Activated T-cell treated with anti-CD3 and anti-CD28 coated beads, Interleukin-2, amount 50 U/mL, for 24 hours (primary cell): ENCODE measurements at regions not wholly inside any gene's neighbourhood (a gene's known extent, or its start where the extent isn't known, plus 50 kb on each side); places are given as distances from the start of the nearest gene placed in this dataset.
A peak's percentile ranks its signal among the peaks of the same experiment; 100 is the strongest.

Experiments used
- DNase-seq: peaks from one replicate; pipeline ENCODE4 v3.0.0-alpha.2; 2020
- H3K27ac Mint-ChIP-seq: 2 replicates; pipeline ENCODE4 v1.8.0; 2020; ENCODE audit warnings: mild to moderate bottlenecking, mixed read lengths
- H3K27me3 Mint-ChIP-seq: 2 replicates; pipeline ENCODE4 v1.8.0; 2020; ENCODE audit warnings: mixed read lengths
- H3K36me3 Mint-ChIP-seq: 2 replicates; pipeline ENCODE4 v1.8.0; 2020; ENCODE audit warnings: low read depth, mixed read lengths
- H3K4me1 Mint-ChIP-seq: 2 replicates; pipeline ENCODE4 v1.8.0; 2020; ENCODE audit warnings: low read depth, mixed read lengths
- H3K4me3 Mint-ChIP-seq: 2 replicates; pipeline ENCODE4 v1.8.0; 2020; ENCODE audit warnings: mild to moderate bottlenecking, moderate library complexity, mixed read lengths
- H3K9me3 Mint-ChIP-seq: 2 replicates; pipeline ENCODE4 v1.8.0; 2020; ENCODE audit warnings: mixed read lengths

GRCh38 chr11:88415495-88415894, 78.0 kb upstream of the CTSC start:
- peak overlapping the region; percentile 90 for H3K27ac Mint-ChIP-seq
- no peaks in the 10 kb centered on the region for H3K36me3 Mint-ChIP-seq
- no peaks in the 10 kb centered on the region for H3K27me3 Mint-ChIP-seq
- DNase-seq, result no peak
- peak overlapping the region; percentile 57 for H3K4me3 Mint-ChIP-seq
- H3K9me3 Mint-ChIP-seq, result no peaks in the 10 kb centered on the region
- H3K4me1 Mint-ChIP-seq, result peaks cover 52% of the 10 kb centered on the region

DNA sequence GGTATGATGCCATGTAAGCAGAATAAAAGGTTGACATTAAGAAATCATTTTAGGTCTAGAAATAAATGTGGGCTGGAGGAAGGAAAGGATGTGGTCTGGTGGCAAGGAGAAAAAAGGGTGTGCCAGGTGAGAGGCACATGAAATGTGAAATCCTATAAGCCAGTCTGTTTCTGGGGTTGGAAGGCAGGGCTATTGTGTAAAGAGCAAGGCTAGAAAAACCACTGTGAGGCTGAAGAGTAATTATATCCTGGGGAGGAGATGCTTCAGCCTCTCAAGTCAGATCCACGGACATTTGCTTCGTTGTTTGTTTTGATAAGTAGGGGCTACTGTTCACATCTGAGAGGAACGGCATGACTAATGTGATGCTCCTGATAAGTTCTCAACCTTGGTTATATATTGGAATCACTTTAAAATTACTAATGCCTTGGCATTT, 77.5 kb upstream of the CTSC start:
- H3K36me3 Mint-ChIP-seq, result no peaks in the 10 kb centered on the region
- peak overlapping the region; percentile 90 for H3K27ac Mint-ChIP-seq
- H3K27me3 Mint-ChIP-seq, result no peaks in the 10 kb centered on the region
- DNase-seq, result no peak
- H3K4me3 Mint-ChIP-seq, result peak overlapping the region; percentile 57
- H3K4me1 Mint-ChIP-seq, result peaks cover 47% of the 10 kb centered on the region
- H3K9me3 Mint-ChIP-seq, result no peaks in the 10 kb centered on the region

- no peak for DNase-seq
- Mint-ChIP-seq H3K9me3 (no peaks in the 10 kb centered on the region), H3K27ac (peak overlapping the region; percentile 90), H3K4me3 (peak overlapping the region; percentile 57), H3K27me3 (no peaks in the 10 kb centered on the region), H3K36me3 (no peaks in the 10 kb centered on the region), H3K4me1 (peaks cover 42% of the 10 kb centered on the region)
These were observed 76.9 kb upstream of the CTSC start for GRCh38 chr11:88414385-88414861.

DNA sequence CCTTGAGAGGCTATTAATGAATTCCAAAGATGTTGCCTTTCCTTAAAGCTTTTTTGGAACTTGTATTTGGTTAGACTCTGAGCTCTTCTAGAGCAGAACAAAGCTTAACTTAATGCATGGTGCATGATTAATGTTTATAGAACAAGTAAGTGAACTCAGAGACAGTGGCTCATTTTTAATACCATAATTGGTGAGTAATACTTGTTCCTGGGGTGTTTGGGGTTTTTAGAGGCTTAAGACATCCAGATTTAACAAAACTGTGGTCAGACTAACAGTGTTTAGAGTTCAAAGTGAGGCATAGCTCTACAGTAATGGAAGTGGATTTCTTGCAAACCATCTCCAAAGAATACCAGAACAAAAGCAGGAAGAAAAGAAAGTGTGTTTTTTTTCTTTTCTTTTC, 73.7 kb upstream of the CTSC start:
- no peak overlapping the region for H3K27ac Mint-ChIP-seq
- no peaks in the 10 kb centered on the region for H3K36me3 Mint-ChIP-seq
- H3K4me1 Mint-ChIP-seq, result peaks cover 40% of the 10 kb centered on the region
- DNase-seq, result no peak
- H3K4me3 Mint-ChIP-seq, result no peak overlapping the region
- no peaks in the 10 kb centered on the region for H3K27me3 Mint-ChIP-seq
- no peaks in the 10 kb centered on the region for H3K9me3 Mint-ChIP-seq

DNA sequence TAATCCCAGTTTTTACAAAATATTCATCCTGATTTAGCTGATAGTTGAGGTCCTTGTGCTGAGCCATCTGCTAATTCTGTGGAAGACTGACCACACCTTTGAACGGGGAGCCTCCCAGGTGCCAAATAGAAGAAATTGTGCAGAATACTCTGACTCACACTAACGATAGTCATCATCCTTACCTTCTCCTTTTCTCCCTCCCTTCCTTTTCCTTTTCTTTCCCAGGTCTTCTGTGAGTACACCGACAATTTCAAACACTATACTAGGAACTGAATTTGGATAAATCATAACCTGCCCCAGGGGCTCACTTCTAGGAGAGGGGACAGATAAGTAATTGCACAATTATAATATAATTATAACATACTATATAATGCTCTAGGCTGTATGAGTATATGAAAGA, 73.1 kb upstream of the CTSC start:
- H3K4me1 Mint-ChIP-seq, result peaks cover 39% of the 10 kb centered on the region
- DNase-seq, result no peak
- no peak overlapping the region for H3K4me3 Mint-ChIP-seq
- no peaks in the 10 kb centered on the region for H3K27me3 Mint-ChIP-seq
- no peak overlapping the region for H3K27ac Mint-ChIP-seq
- H3K36me3 Mint-ChIP-seq, result no peaks in the 10 kb centered on the region
- H3K9me3 Mint-ChIP-seq, result no peaks in the 10 kb centered on the region

- Mint-ChIP-seq H3K27me3 (no peaks in the 10 kb centered on the region), H3K36me3 (no peaks in the 10 kb centered on the region), H3K4me1 (peaks cover 37% of the 10 kb centered on the region), H3K9me3 (no peaks in the 10 kb centered on the region), H3K27ac (no peak overlapping the region), H3K4me3 (no peak overlapping the region)
- no peak for DNase-seq
These were observed 72.5 kb upstream of the CTSC start for GRCh38 chr11:88410056-88410455.

- Mint-ChIP-seq H3K36me3 (no peaks in the 10 kb centered on the region), H3K4me1 (peaks cover 32% of the 10 kb centered on the region), H3K9me3 (no peaks in the 10 kb centered on the region), H3K4me3 (no peak overlapping the region), H3K27ac (no peak overlapping the region), H3K27me3 (no peaks in the 10 kb centered on the region)
- DNase-seq, result no peak
These were observed 69.3 kb upstream of the CTSC start for GRCh38 chr11:88406876-88407275.

- Mint-ChIP-seq H3K27ac (no peak overlapping the region), H3K4me3 (no peak overlapping the region), H3K36me3 (no peaks in the 10 kb centered on the region), H3K4me1 (peaks cover 30% of the 10 kb centered on the region), H3K9me3 (no peaks in the 10 kb centered on the region), H3K27me3 (no peaks in the 10 kb centered on the region)
- no peak for DNase-seq
These were observed 68.3 kb upstream of the CTSC start for GRCh38 chr11:88405853-88406252.

DNA sequence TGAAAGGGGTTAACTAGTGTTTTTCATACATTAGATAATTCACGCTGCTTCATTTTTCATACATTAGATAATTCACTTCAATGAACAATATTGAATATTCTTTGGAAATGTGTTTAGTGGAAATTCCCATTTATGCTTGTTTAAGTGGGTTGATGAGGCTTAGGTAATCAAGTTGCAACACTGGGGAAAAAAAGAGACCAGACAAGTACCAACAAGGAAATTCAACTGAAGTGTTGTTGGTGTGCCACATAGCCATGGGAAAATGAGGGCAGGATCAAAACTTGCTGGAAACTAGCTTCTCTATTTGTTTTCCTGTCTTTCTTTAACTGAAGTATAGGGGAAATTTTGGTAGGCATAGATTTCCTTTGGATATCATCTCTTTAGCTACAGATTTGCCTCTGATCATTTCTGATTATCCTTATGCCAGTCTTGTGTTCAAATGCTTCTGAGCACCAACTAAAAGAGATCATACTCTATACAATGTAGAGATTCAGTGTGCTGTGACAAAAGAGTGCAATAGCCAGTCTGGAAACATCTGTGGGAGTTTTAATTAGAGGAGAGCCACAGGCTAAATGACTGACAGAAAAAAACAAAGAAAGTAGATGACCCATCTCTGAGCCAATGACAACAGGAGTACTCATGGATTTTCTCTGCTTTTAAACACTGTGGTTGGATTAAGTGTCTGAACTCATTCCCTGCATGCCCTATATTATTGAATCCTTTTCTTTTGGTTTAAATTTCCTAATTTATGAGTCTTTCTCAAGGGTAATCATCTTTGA, 67.6 kb upstream of the CTSC start:
- H3K4me3 Mint-ChIP-seq, result no peak overlapping the region

GRCh38 chr11:88404391-88404790, 66.9 kb upstream of the CTSC start:
- H3K36me3 Mint-ChIP-seq, result no peaks in the 10 kb centered on the region

More for the DNA sequence above, 67.6 kb upstream of the CTSC start:
- Mint-ChIP-seq H3K27ac (no peak overlapping the region), H3K4me1 (peaks cover 30% of the 10 kb centered on the region), H3K36me3 (no peaks in the 10 kb centered on the region), H3K9me3 (no peaks in the 10 kb centered on the region), H3K27me3 (no peaks in the 10 kb centered on the region)
- DNase-seq, result no peak

GRCh38 chr11:88402784-88403183, 65.2 kb upstream of the CTSC start:
- H3K9me3 Mint-ChIP-seq, result no peaks in the 10 kb centered on the region
- no peak for DNase-seq
- H3K4me1 Mint-ChIP-seq, result peaks cover 41% of the 10 kb centered on the region
- H3K4me3 Mint-ChIP-seq, result no peak overlapping the region
- no peaks in the 10 kb centered on the region for H3K27me3 Mint-ChIP-seq
- no peaks in the 10 kb centered on the region for H3K36me3 Mint-ChIP-seq
- no peak overlapping the region for H3K27ac Mint-ChIP-seq

More at GRCh38 chr11:88404391-88404790, 66.9 kb upstream of the CTSC start:
- H3K27ac Mint-ChIP-seq, result no peak overlapping the region
- H3K9me3 Mint-ChIP-seq, result no peaks in the 10 kb centered on the region
- H3K4me1 Mint-ChIP-seq, result peaks cover 30% of the 10 kb centered on the region
- no peak for DNase-seq
- H3K4me3 Mint-ChIP-seq, result no peak overlapping the region
- no peaks in the 10 kb centered on the region for H3K27me3 Mint-ChIP-seq

DNA sequence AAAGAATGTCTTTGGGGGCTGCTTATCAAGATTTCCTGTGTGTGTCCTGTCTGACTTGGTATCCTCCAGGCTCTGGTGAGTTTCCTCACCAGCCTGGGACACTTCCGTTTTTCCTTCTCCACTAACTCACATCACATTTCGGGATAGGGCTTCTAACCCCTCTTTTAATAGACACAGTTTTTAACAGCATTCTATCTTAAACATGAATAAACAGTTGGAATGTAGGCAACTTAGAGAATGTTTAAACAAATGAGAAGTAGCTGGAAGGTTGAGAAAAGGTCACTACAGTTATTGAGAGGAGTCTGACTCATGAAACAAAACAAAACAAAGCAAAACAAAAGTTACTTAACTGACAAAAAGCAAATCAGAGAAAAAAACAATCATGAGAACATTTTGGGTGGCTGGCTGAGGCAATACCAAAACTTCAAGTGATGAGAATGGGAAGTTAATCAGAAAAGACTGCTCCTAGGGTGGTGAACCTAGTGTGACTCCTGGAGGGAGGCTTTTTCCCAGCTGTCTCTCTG, 64.7 kb upstream of the CTSC start:
- no peak overlapping the region for H3K27ac Mint-ChIP-seq
- no peak for DNase-seq
- no peak overlapping the region for H3K4me3 Mint-ChIP-seq
- H3K36me3 Mint-ChIP-seq, result no peaks in the 10 kb centered on the region
- H3K9me3 Mint-ChIP-seq, result no peaks in the 10 kb centered on the region
- H3K4me1 Mint-ChIP-seq, result peaks cover 42% of the 10 kb centered on the region
- H3K27me3 Mint-ChIP-seq, result no peaks in the 10 kb centered on the region

DNA sequence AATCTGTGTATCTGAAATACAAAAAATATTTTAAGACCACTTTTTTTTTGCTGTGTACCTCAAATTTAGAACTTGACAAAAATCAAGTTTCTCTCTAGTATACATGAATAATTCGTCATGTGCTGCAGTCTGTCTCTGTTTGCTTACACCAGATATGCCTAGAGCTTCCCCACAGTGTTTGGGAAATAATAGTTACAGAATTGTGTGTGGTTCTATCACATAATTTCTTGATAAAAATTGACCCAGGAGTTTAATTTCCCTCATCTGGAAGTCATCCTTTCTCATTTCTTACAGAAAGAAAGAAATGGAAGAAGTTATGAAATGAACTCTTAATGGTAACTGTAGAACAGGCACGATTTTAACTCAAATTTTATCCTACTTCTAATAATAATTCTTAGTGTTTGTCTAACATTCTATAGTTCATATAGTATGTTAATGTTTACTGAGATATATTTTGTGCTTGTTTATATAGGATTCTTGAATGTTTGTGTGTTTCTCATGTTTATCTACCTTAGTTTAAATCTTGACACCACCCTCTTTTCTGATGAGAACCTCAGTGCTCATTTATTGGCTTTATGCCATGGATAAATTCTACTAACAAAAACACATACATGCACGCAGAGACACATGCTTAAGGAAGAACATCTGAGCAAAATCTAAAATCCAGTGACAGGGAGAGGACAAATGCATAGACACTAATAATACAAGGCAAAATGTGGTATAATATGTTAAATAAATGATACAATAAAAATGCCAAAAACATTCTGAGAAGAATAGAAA, 61.4 kb upstream of the CTSC start:
- Mint-ChIP-seq H3K27me3 (no peaks in the 10 kb centered on the region), H3K27ac (no peak overlapping the region), H3K4me1 (peaks cover 18% of the 10 kb centered on the region), H3K4me3 (no peak overlapping the region), H3K36me3 (no peaks in the 10 kb centered on the region), H3K9me3 (no peaks in the 10 kb centered on the region)
- DNase-seq, result no peak

- H3K27ac Mint-ChIP-seq, result no peak overlapping the region
- no peaks in the 10 kb centered on the region for H3K27me3 Mint-ChIP-seq
- H3K36me3 Mint-ChIP-seq, result no peaks in the 10 kb centered on the region
- DNase-seq, result no peak
- no peak overlapping the region for H3K4me3 Mint-ChIP-seq
- no peaks in the 10 kb centered on the region for H3K9me3 Mint-ChIP-seq
- H3K4me1 Mint-ChIP-seq, result peaks cover 18% of the 10 kb centered on the region
These were observed 60.8 kb upstream of the CTSC start for GRCh38 chr11:88398372-88398771.

GRCh38 chr11:88390254-88390653, 52.7 kb upstream of the CTSC start:
- no peaks in the 10 kb centered on the region for H3K27me3 Mint-ChIP-seq
- H3K4me3 Mint-ChIP-seq, result no peak overlapping the region
- H3K9me3 Mint-ChIP-seq, result no peaks in the 10 kb centered on the region
- H3K27ac Mint-ChIP-seq, result no peak overlapping the region
- no peaks in the 10 kb centered on the region for H3K36me3 Mint-ChIP-seq
- no peak for DNase-seq
- H3K4me1 Mint-ChIP-seq, result no peaks in the 10 kb centered on the region
